ENCODE measurements at regions not wholly inside any gene's neighbourhood (a gene's known extent, or its start where the extent isn't known, plus 50 kb on each side); places are given as distances from the start of the nearest gene placed in this dataset.

GRCh38 chr5:124664287-124664686 lies 82.2 kb downstream of the ZNF608 start:
- no peak for DNase-seq (ENCODE audit: low read depth)

GRCh38 chr5:124663101-124663506 lies 83.3 kb downstream of the ZNF608 start:
- no peak for DNase-seq (ENCODE audit: low read depth)

GRCh38 chr5:124662181-124662781 lies 84.2 kb downstream of the ZNF608 start:
- DNase-seq (ENCODE audit: low read depth) = no peak

GRCh38 chr5:124661317-124662141 lies 84.9 kb downstream of the ZNF608 start:
- peak; percentile 47 for DNase-seq (ENCODE audit: low read depth)

GRCh38 chr5:124660229-124661093 lies 86.0 kb downstream of the ZNF608 start:
- peak; percentile 41 for DNase-seq (ENCODE audit: low read depth)

GRCh38 chr5:124659798-124660197 lies 86.6 kb downstream of the ZNF608 start:
- no peak for DNase-seq (ENCODE audit: low read depth)

- DNase-seq (ENCODE audit: low read depth) = no peak
Observed at GRCh38 chr5:124658867-124659557, 87.4 kb downstream of the ZNF608 start.

GRCh38 chr5:124655921-124656511 lies 90.4 kb downstream of the ZNF608 start:
- peak; percentile 70 for DNase-seq (ENCODE audit: low read depth)

- peak; percentile 32 for DNase-seq (ENCODE audit: low read depth)
Observed at GRCh38 chr5:124655251-124655917, 91.1 kb downstream of the ZNF608 start.

GRCh38 chr5:124654418-124654817 lies 92.0 kb downstream of the ZNF608 start:
- DNase-seq (ENCODE audit: low read depth) = no peak

- no peak for DNase-seq (ENCODE audit: low read depth)
Observed at GRCh38 chr5:124653666-124654065, 92.8 kb downstream of the ZNF608 start.

GRCh38 chr5:124652892-124653441 lies 93.5 kb downstream of the ZNF608 start:
- DNase-seq (ENCODE audit: low read depth) = no peak

- no peak for DNase-seq (ENCODE audit: low read depth)
Observed at GRCh38 chr5:124652514-124652819, 94.0 kb downstream of the ZNF608 start.

- DNase-seq (ENCODE audit: low read depth) = peak; percentile 64
Observed at GRCh38 chr5:124651663-124652513, 94.6 kb downstream of the ZNF608 start.

- no peak for DNase-seq (ENCODE audit: low read depth)
Observed at GRCh38 chr5:124650951-124651662, 95.3 kb downstream of the ZNF608 start.

GRCh38 chr5:124650147-124650561 lies 96.3 kb downstream of the ZNF608 start:
- DNase-seq (ENCODE audit: low read depth) = no peak

GRCh38 chr5:124649491-124650146 lies 96.8 kb downstream of the ZNF608 start:
- DNase-seq (ENCODE audit: low read depth) = peak; percentile 43

GRCh38 chr5:124648902-124649467 lies 97.5 kb downstream of the ZNF608 start:
- no peak for DNase-seq (ENCODE audit: low read depth)

Data from fibroblast of the conjunctiva (primary cell).